Activated CD4-positive, alpha-beta memory T cell treated with anti-CD3 and anti-CD28 coated beads, Interleukin-2, amount 10 ng/mL, durations not matched to agents 7 days and 5 days (primary cell): ENCODE measurements at regions not wholly inside any gene's neighbourhood (a gene's known extent, or its start where the extent isn't known, plus 50 kb on each side); places are given as distances from the start of the nearest gene placed in this dataset.
"Not testable (repeated sequence)": the region's sequence is repeated elsewhere in the genome, so short reads cannot be mapped to it uniquely, and the experiment has no call there.

Experiments used
- CTCF ChIA-PET: fragments of 350-600 bp; sonication (Branson Sonifier 250); formaldehyde crosslinking; loops from one replicate; lab custom pipeline; 2021; ENCODE audit warnings: antibody characterized with exemption, inconsistent platforms; lab: Charles Lee
- POLR2A ChIA-PET: fragments of 350-600 bp; sonication (Branson Sonifier 250); formaldehyde crosslinking; loops from one replicate; lab custom pipeline; 2021; ENCODE audit warnings: antibody characterized with exemption; lab: Charles Lee
- DNase-seq: peaks from one replicate; pipeline ENCODE4 v3.0.0-alpha.2; 2020
- H3K27ac Mint-ChIP-seq: one replicate; pipeline ENCODE4 v1.8.0; 2021; ENCODE audit warnings: mild to moderate bottlenecking, mixed read lengths
- H3K27me3 Mint-ChIP-seq: one replicate; pipeline ENCODE4 v1.8.0; 2021; ENCODE audit warnings: mixed read lengths
- H3K36me3 Mint-ChIP-seq: one replicate; pipeline ENCODE4 v1.8.0; 2021; ENCODE audit warnings: low read depth, mixed read lengths
- H3K4me1 Mint-ChIP-seq: one replicate; pipeline ENCODE4 v1.8.0; 2021; ENCODE audit warnings: mixed read lengths
- H3K4me3 Mint-ChIP-seq: one replicate; pipeline ENCODE4 v1.8.0; 2021; ENCODE audit warnings: mild to moderate bottlenecking, mixed read lengths
- H3K9me3 Mint-ChIP-seq: one replicate; pipeline ENCODE4 v1.8.0; 2021; ENCODE audit warnings: mixed read lengths

GRCh38 chr5:21071986-21072385, 1084.0 kb upstream of the CDH18 start:
- Mint-ChIP-seq H3K4me1 (no peaks in the 10 kb centered on the region), H3K4me3 (no peak overlapping the region), H3K36me3 (no peaks in the 10 kb centered on the region), H3K27ac (no peak overlapping the region), H3K9me3 (peaks cover 8% of the 10 kb centered on the region), H3K27me3 (no peaks in the 10 kb centered on the region)
- ChIA-PET CTCF (no interaction called here), POLR2A (no interaction called here)
- no peak for DNase-seq

- Mint-ChIP-seq H3K9me3 (peaks cover 8% of the 10 kb centered on the region), H3K27ac (no peak overlapping the region), H3K4me1 (no peaks in the 10 kb centered on the region), H3K36me3 (no peaks in the 10 kb centered on the region), H3K27me3 (no peaks in the 10 kb centered on the region), H3K4me3 (no peak overlapping the region)
- ChIA-PET POLR2A (no interaction called here), CTCF (no interaction called here)
- no peak for DNase-seq
Observed at GRCh38 chr5:21071421-21071820, 1083.4 kb upstream of the CDH18 start.

GRCh38 chr5:21070858-21071257, 1082.9 kb upstream of the CDH18 start:
- H3K4me3 Mint-ChIP-seq, result no peak overlapping the region
- CTCF ChIA-PET, result no interaction called here
- no peaks in the 10 kb centered on the region for H3K4me1 Mint-ChIP-seq
- no peak for DNase-seq
- H3K27ac Mint-ChIP-seq, result no peak overlapping the region
- no peaks in the 10 kb centered on the region for H3K36me3 Mint-ChIP-seq
- peaks cover 8% of the 10 kb centered on the region for H3K9me3 Mint-ChIP-seq
- H3K27me3 Mint-ChIP-seq, result no peaks in the 10 kb centered on the region
- POLR2A ChIA-PET, result no interaction called here

GRCh38 chr5:21067724-21068123, 1079.7 kb upstream of the CDH18 start:
- CTCF ChIA-PET, result no interaction called here
- POLR2A ChIA-PET, result no interaction called here
- H3K27me3 Mint-ChIP-seq, result no peaks in the 10 kb centered on the region
- H3K4me1 Mint-ChIP-seq, result no peaks in the 10 kb centered on the region
- H3K4me3 Mint-ChIP-seq, result no peak overlapping the region
- DNase-seq, result no peak
- H3K36me3 Mint-ChIP-seq, result no peaks in the 10 kb centered on the region
- peaks cover 16% of the 10 kb centered on the region for H3K9me3 Mint-ChIP-seq
- H3K27ac Mint-ChIP-seq, result no peak overlapping the region

GRCh38 chr5:21063146-21063545, 1075.1 kb upstream of the CDH18 start:
- Mint-ChIP-seq H3K27ac (no peak overlapping the region), H3K4me1 (no peaks in the 10 kb centered on the region), H3K27me3 (no peaks in the 10 kb centered on the region), H3K4me3 (no peak overlapping the region), H3K36me3 (no peaks in the 10 kb centered on the region), H3K9me3 (peaks cover 11% of the 10 kb centered on the region)
- POLR2A ChIA-PET, result no interaction called here
- DNase-seq, result no peak
- CTCF ChIA-PET, result no interaction called here

- H3K27ac Mint-ChIP-seq, result no peak overlapping the region
- peaks cover 8% of the 10 kb centered on the region for H3K9me3 Mint-ChIP-seq
- DNase-seq, result no peak
- CTCF ChIA-PET, result no interaction called here
- H3K4me3 Mint-ChIP-seq, result no peak overlapping the region
- POLR2A ChIA-PET, result no interaction called here
- H3K36me3 Mint-ChIP-seq, result no peaks in the 10 kb centered on the region
- H3K4me1 Mint-ChIP-seq, result no peaks in the 10 kb centered on the region
- H3K27me3 Mint-ChIP-seq, result no peaks in the 10 kb centered on the region
Observed at GRCh38 chr5:21058289-21058688, 1070.3 kb upstream of the CDH18 start.

GRCh38 chr5:21051945-21052344, 1063.9 kb upstream of the CDH18 start:
- no peak overlapping the region for H3K27ac Mint-ChIP-seq
- no peaks in the 10 kb centered on the region for H3K36me3 Mint-ChIP-seq
- H3K4me3 Mint-ChIP-seq, result no peak overlapping the region
- peaks cover 11% of the 10 kb centered on the region for H3K9me3 Mint-ChIP-seq
- H3K4me1 Mint-ChIP-seq, result no peaks in the 10 kb centered on the region
- no peaks in the 10 kb centered on the region for H3K27me3 Mint-ChIP-seq
- ChIA-PET POLR2A (no interaction called here), CTCF (no interaction called here)
- no peak for DNase-seq

- Mint-ChIP-seq H3K9me3 (peaks cover 11% of the 10 kb centered on the region), H3K27ac (no peak overlapping the region), H3K36me3 (no peaks in the 10 kb centered on the region), H3K4me3 (no peak overlapping the region), H3K4me1 (no peaks in the 10 kb centered on the region), H3K27me3 (no peaks in the 10 kb centered on the region)
- DNase-seq, result no peak
- CTCF ChIA-PET, result no interaction called here
- POLR2A ChIA-PET, result no interaction called here
Observed at GRCh38 chr5:21049901-21050300, 1061.9 kb upstream of the CDH18 start.

- no peak overlapping the region for H3K4me3 Mint-ChIP-seq
- no peaks in the 10 kb centered on the region for H3K27me3 Mint-ChIP-seq
- CTCF ChIA-PET, result no interaction called here
- POLR2A ChIA-PET, result no interaction called here
- no peaks in the 10 kb centered on the region for H3K36me3 Mint-ChIP-seq
- H3K9me3 Mint-ChIP-seq, result peaks cover 4% of the 10 kb centered on the region
- no peaks in the 10 kb centered on the region for H3K4me1 Mint-ChIP-seq
- H3K27ac Mint-ChIP-seq, result no peak overlapping the region
- no peak for DNase-seq
Observed at GRCh38 chr5:21030981-21031380, 1043.0 kb upstream of the CDH18 start.

GRCh38 chr5:21024966-21025365, 1037.0 kb upstream of the CDH18 start:
- ChIA-PET CTCF (no interaction called here), POLR2A (no interaction called here)
- Mint-ChIP-seq H3K27me3 (no peaks in the 10 kb centered on the region), H3K4me3 (no peak overlapping the region), H3K27ac (no peak overlapping the region), H3K4me1 (no peaks in the 10 kb centered on the region), H3K9me3 (peaks cover 16% of the 10 kb centered on the region), H3K36me3 (no peaks in the 10 kb centered on the region)
- DNase-seq, result no peak

- no peaks in the 10 kb centered on the region for H3K4me1 Mint-ChIP-seq
- ChIA-PET CTCF (no interaction called here), POLR2A (no interaction called here)
- H3K27ac Mint-ChIP-seq, result no peak overlapping the region
- peaks cover 13% of the 10 kb centered on the region for H3K9me3 Mint-ChIP-seq
- no peak for DNase-seq
- no peak overlapping the region for H3K4me3 Mint-ChIP-seq
- no peaks in the 10 kb centered on the region for H3K27me3 Mint-ChIP-seq
- H3K36me3 Mint-ChIP-seq, result no peaks in the 10 kb centered on the region
Observed at GRCh38 chr5:21013237-21013636, 1025.2 kb upstream of the CDH18 start.

GRCh38 chr5:21007781-21008180, 1019.8 kb upstream of the CDH18 start:
- Mint-ChIP-seq H3K27ac (no peak overlapping the region), H3K36me3 (no peaks in the 10 kb centered on the region), H3K9me3 (peaks cover 4% of the 10 kb centered on the region), H3K4me1 (no peaks in the 10 kb centered on the region), H3K4me3 (no peak overlapping the region), H3K27me3 (no peaks in the 10 kb centered on the region)
- ChIA-PET POLR2A (no interaction called here), CTCF (no interaction called here)
- DNase-seq, result no peak

GRCh38 chr5:20988933-20989332, 1000.9 kb upstream of the CDH18 start:
- peaks cover 33% of the 10 kb centered on the region for H3K9me3 Mint-ChIP-seq
- not testable (repeated sequence) for H3K4me3 Mint-ChIP-seq

GRCh38 chr5:20985754-20986153, 997.8 kb upstream of the CDH18 start:
- no peaks in the 10 kb centered on the region for H3K4me1 Mint-ChIP-seq
- POLR2A ChIA-PET, result no interaction called here
- no peak for DNase-seq
- H3K36me3 Mint-ChIP-seq, result no peaks in the 10 kb centered on the region
- H3K27me3 Mint-ChIP-seq, result no peaks in the 10 kb centered on the region
- CTCF ChIA-PET, result no interaction called here
- no peak overlapping the region for H3K4me3 Mint-ChIP-seq
- peaks cover 32% of the 10 kb centered on the region for H3K9me3 Mint-ChIP-seq
- no peak overlapping the region for H3K27ac Mint-ChIP-seq

More at GRCh38 chr5:20988933-20989332, 1000.9 kb upstream of the CDH18 start:
- H3K4me1 Mint-ChIP-seq, DNase-seq, POLR2A ChIA-PET, H3K27ac Mint-ChIP-seq, H3K36me3 Mint-ChIP-seq, H3K27me3 Mint-ChIP-seq, CTCF ChIA-PET: not testable (repeated sequence)

GRCh38 chr5:20974426-20974825, 986.4 kb upstream of the CDH18 start:
- Mint-ChIP-seq H3K9me3 (peaks cover 10% of the 10 kb centered on the region), H3K36me3 (no peaks in the 10 kb centered on the region), H3K27ac (no peak overlapping the region), H3K4me1 (no peaks in the 10 kb centered on the region), H3K4me3 (no peak overlapping the region), H3K27me3 (no peaks in the 10 kb centered on the region)
- CTCF ChIA-PET, result no interaction called here
- POLR2A ChIA-PET, result no interaction called here
- DNase-seq, result no peak
